ENCODE measurements at regions not wholly inside any gene's neighbourhood (a gene's known extent, or its start where the extent isn't known, plus 50 kb on each side); places are given as distances from the start of the nearest gene placed in this dataset.

DNA sequence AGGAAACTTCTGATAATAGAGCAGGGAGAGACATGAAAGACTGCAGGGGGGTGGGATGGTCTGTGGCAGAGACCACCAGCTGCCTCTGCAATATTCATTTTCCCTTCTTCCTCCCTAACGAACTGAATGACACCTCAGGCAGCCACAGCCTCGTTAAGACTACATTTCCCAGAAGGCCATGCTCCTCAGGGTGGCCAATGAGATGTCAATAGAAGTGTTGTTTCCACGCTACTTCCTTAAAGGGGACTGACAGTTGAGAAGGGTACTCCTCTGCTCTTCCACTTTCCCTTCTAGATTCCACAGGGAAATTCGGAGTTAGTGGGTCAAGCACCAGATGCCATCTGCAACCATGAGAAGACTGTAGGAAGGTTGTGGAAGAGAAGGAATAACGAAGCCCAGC lies 52.0 kb upstream of the DAPK1 start:
- ChIA-PET POLR2A (interaction anchor here (0.6 to 1.3 kb wide), 3 partner anchors 11 to 20 kb away, joined by 3 to 5 read pairs (median 3); no protein-coding TSS in a partner anchor), CTCF (no interaction called here)
- no peaks in the 10 kb centered on the region for H3K27me3 Mint-ChIP-seq (ENCODE audit: insufficient read depth, unreplicated experiment)
- no peaks in the 10 kb centered on the region for H3K36me3 Mint-ChIP-seq (ENCODE audit: insufficient read depth, unreplicated experiment)
- TF ChIP-seq, protein P1, sequence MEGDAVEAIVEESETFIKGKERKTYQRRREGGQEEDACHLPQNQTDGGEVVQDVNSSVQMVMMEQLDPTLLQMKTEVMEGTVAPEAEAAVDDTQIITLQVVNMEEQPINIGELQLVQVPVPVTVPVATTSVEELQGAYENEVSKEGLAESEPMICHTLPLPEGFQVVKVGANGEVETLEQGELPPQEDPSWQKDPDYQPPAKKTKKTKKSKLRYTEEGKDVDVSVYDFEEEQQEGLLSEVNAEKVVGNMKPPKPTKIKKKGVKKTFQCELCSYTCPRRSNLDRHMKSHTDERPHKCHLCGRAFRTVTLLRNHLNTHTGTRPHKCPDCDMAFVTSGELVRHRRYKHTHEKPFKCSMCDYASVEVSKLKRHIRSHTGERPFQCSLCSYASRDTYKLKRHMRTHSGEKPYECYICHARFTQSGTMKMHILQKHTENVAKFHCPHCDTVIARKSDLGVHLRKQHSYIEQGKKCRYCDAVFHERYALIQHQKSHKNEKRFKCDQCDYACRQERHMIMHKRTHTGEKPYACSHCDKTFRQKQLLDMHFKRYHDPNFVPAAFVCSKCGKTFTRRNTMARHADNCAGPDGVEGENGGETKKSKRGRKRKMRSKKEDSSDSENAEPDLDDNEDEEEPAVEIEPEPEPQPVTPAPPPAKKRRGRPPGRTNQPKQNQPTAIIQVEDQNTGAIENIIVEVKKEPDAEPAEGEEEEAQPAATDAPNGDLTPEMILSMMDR (IDR thresholded peaks at IDR 0.05; ENCODE audit: unreplicated experiment) = no peak
- no peaks in the 10 kb centered on the region for H3K9me3 Mint-ChIP-seq (ENCODE audit: unreplicated experiment)
- DNase-seq (ENCODE audit: unreplicated experiment) = peak; percentile 28
- BruUV-seq (replicated peaks) = no TSS peak
- H3K4me1 Mint-ChIP-seq (ENCODE audit: insufficient read depth, unreplicated experiment) = peaks cover 9% of the 10 kb centered on the region
- H3K4me3 Mint-ChIP-seq (ENCODE audit: unreplicated experiment) = no peak overlapping the region
- intact Hi-C loops (cut with micrococcal nuclease) = no loop called here
- H3K27ac Mint-ChIP-seq (ENCODE audit: low read depth, unreplicated experiment) = peak overlapping the region; percentile 39

DNA sequence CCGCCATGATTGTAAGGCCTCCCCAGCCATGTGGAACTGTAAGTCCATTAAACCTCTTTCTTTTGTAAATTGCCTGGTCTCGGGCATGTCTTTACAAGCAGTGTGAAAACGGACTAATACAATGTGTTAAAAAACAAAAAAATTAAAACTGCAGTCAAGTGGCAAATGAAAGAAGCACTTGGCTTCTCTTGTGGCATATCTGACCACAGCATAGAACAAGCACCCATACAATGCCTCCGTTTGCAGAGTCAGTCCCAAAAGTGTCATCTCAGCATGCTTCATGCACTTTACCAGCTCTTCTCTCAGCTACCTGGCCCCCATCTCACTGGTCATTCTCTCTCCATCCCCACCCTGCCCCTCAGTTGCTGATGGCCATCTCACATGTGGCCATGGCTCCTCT lies 51.1 kb upstream of the DAPK1 start:
- POLR2A ChIA-PET = interaction anchor here (1.1 kb wide), 1 partner anchor 20 kb away, joined by 3 read pairs; no protein-coding TSS in a partner anchor
- no TSS peak for BruUV-seq (replicated peaks)

GRCh38 chr9:87447547-87448432 lies 49.9 kb upstream of the DAPK1 start:
- ChIA-PET CTCF (no interaction called here), POLR2A (no interaction called here)
- Mint-ChIP-seq H3K9me3 (ENCODE audit: unreplicated experiment) (no peaks in the 10 kb centered on the region), H3K4me1 (ENCODE audit: insufficient read depth, unreplicated experiment) (no peaks in the 10 kb centered on the region), H3K27ac (ENCODE audit: low read depth, unreplicated experiment) (no peak overlapping the region), H3K27me3 (ENCODE audit: insufficient read depth, unreplicated experiment) (no peaks in the 10 kb centered on the region), H3K36me3 (ENCODE audit: insufficient read depth, unreplicated experiment) (no peaks in the 10 kb centered on the region), H3K4me3 (ENCODE audit: unreplicated experiment) (no peak overlapping the region)
- no TSS peak for BruUV-seq (replicated peaks)
- DNase-seq (ENCODE audit: unreplicated experiment) = no peak
- intact Hi-C loops (cut with micrococcal nuclease) = no loop called here
- TF ChIP-seq, protein P1 (IDR thresholded peaks at IDR 0.05; ENCODE audit: unreplicated experiment) = no peak

More for the DNA sequence above, 51.1 kb upstream of the DAPK1 start:
- H3K36me3 Mint-ChIP-seq (ENCODE audit: insufficient read depth, unreplicated experiment) = no peaks in the 10 kb centered on the region
- no peaks in the 10 kb centered on the region for H3K27me3 Mint-ChIP-seq (ENCODE audit: insufficient read depth, unreplicated experiment)
- peaks cover 2% of the 10 kb centered on the region for H3K4me1 Mint-ChIP-seq (ENCODE audit: insufficient read depth, unreplicated experiment)
- CTCF ChIA-PET = no interaction called here
- DNase-seq (ENCODE audit: unreplicated experiment) = no peak
- H3K4me3 Mint-ChIP-seq (ENCODE audit: unreplicated experiment) = no peak overlapping the region
- H3K9me3 Mint-ChIP-seq (ENCODE audit: unreplicated experiment) = no peaks in the 10 kb centered on the region
- no peak overlapping the region for H3K27ac Mint-ChIP-seq (ENCODE audit: low read depth, unreplicated experiment)
- TF ChIP-seq, protein P1 (IDR thresholded peaks at IDR 0.05; ENCODE audit: unreplicated experiment) = no peak
- intact Hi-C loops (cut with micrococcal nuclease) = no loop called here
